ENCODE measurements at regions not wholly inside any gene's neighbourhood (a gene's known extent, or its start where the extent isn't known, plus 50 kb on each side); places are given as distances from the start of the nearest gene placed in this dataset.

DNA sequence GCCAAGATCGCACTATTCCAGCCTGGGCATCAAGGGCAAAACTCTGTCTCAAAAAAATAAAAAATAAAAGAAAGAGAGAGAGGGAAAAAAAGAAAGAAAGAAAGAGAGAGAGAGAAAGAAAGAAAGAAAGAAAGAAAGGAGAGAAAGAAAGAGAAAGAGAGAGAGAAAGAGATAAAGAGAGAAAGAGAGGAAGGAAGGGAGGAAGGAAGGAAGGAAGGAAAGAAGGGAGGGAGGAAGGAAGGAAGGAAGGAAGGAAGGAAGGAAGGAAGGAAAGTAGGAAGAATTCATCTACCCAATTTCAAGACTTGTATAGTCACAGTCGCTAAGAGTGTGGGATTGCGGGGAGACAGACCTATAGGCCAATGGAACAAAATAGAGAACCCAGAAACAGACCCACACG, 290.6 kb downstream of the NPHP4 start:
- DNase-seq (ENCODE audit: low read depth, low spot score): no peak
- H3K9me3 ChIP-seq (ENCODE audit: control insufficient read depth in 1 of 2, insufficient read depth in 1 of 2, low read depth in 1 of 2, low read length in 2 of 2): no peaks in the 10 kb centered on the region
- H2AFZ ChIP-seq (ENCODE audit: low read depth, low read length, poor library complexity, severe bottlenecking): no peak overlapping the region
- H3K4me2 ChIP-seq (ENCODE audit: low read length): no peak overlapping the region
- H3K9me2 ChIP-seq (ENCODE audit: insufficient read depth): no peaks in the 10 kb centered on the region
- H3K27me3 ChIP-seq (ENCODE audit: insufficient read depth, low read length): peaks cover 14% of the 10 kb centered on the region; the same call in 1 of the 2 replicates
- no peaks in the 10 kb centered on the region for H3K79me2 ChIP-seq (ENCODE audit: insufficient read depth, low read length)
- H3K4me1 ChIP-seq (ENCODE audit: control insufficient read depth in 1 of 2, insufficient read depth in 2 of 2, low read length in 2 of 2): no peaks in the 10 kb centered on the region
- H3K27ac ChIP-seq (ENCODE audit: low read depth, low read length): no peak overlapping the region
- no TSS peak for BruUV-seq (replicated peaks)
- RAD21 ChIA-PET (ENCODE audit: low non-redundant PET in 1 of 2, low total read pairs in 2 of 2, uncharacterized antibody in 2 of 2, unreplicated experiment in 2 of 2): no interaction called here
- H3K4me3 ChIP-seq (replicated peaks in 1 of 2; ENCODE audit: low read depth in 1 of 2, low read length in 2 of 2): no peak overlapping the region
- CTCF ChIA-PET: no interaction called here
- TF ChIP-seq POLR2A (IDR thresholded peaks at IDR 0.05; ENCODE audit: borderline replicate concordance, extremely low read depth, insufficient read depth, insufficient read length): no peak
- TF ChIP-seq ZNF274 (IDR thresholded peaks at IDR 0.05; ENCODE audit: low read depth, low read length): no peak
- TF ChIP-seq CEBPB (IDR thresholded peaks at IDR 0.05; ENCODE audit: low read depth): no peak
- TF ChIP-seq EZH2 (IDR thresholded peaks at IDR 0.05): no peak
- TF ChIP-seq CTCF (IDR thresholded peaks at IDR 0.05 in 2 of 3, conservative IDR thresholded peaks at IDR 0.05 in 1 of 3; ENCODE audit: borderline replicate concordance in 1 of 3, insufficient read depth in 1 of 3, low read depth in 2 of 3, low read length in 2 of 3): no peak
- TF ChIP-seq CBX3 (IDR thresholded peaks at IDR 0.05; ENCODE audit: low read depth): no peak
- TF ChIP-seq EGR1 (IDR thresholded peaks at IDR 0.05; ENCODE audit: low read depth): no peak
- TF ChIP-seq SP1 (IDR thresholded peaks at IDR 0.05; ENCODE audit: low read depth): no peak
- TF ChIP-seq ZFX (IDR thresholded peaks at IDR 0.05): no peak
- TF ChIP-seq JUND (IDR thresholded peaks at IDR 0.05): no peak
- TF ChIP-seq RAD21 (IDR thresholded peaks at IDR 0.05; ENCODE audit: low read depth): no peak
- no peak for TF ChIP-seq SIN3A (IDR thresholded peaks at IDR 0.05; ENCODE audit: low read depth)
- TF ChIP-seq YY1 (IDR thresholded peaks at IDR 0.05; ENCODE audit: extremely low read depth, insufficient replicate concordance, low read depth, low read length): no peak
- no peak for TF ChIP-seq SRF (IDR thresholded peaks at IDR 0.05; ENCODE audit: low read depth)
- TF ChIP-seq, protein P1, sequence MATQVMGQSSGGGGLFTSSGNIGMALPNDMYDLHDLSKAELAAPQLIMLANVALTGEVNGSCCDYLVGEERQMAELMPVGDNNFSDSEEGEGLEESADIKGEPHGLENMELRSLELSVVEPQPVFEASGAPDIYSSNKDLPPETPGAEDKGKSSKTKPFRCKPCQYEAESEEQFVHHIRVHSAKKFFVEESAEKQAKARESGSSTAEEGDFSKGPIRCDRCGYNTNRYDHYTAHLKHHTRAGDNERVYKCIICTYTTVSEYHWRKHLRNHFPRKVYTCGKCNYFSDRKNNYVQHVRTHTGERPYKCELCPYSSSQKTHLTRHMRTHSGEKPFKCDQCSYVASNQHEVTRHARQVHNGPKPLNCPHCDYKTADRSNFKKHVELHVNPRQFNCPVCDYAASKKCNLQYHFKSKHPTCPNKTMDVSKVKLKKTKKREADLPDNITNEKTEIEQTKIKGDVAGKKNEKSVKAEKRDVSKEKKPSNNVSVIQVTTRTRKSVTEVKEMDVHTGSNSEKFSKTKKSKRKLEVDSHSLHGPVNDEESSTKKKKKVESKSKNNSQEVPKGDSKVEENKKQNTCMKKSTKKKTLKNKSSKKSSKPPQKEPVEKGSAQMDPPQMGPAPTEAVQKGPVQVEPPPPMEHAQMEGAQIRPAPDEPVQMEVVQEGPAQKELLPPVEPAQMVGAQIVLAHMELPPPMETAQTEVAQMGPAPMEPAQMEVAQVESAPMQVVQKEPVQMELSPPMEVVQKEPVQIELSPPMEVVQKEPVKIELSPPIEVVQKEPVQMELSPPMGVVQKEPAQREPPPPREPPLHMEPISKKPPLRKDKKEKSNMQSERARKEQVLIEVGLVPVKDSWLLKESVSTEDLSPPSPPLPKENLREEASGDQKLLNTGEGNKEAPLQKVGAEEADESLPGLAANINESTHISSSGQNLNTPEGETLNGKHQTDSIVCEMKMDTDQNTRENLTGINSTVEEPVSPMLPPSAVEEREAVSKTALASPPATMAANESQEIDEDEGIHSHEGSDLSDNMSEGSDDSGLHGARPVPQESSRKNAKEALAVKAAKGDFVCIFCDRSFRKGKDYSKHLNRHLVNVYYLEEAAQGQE (IDR thresholded peaks at IDR 0.05; ENCODE audit: low read depth): no peak
- no peak for TF ChIP-seq ELF1 (IDR thresholded peaks at IDR 0.05; ENCODE audit: borderline replicate concordance, low read depth)
- no peak for TF ChIP-seq ZBTB33 (IDR thresholded peaks at IDR 0.05; ENCODE audit: extremely low read depth, insufficient replicate concordance, low read length)
- ATAC-seq: no peak
- POLR2A ChIA-PET: no interaction called here
- no peaks in the 10 kb centered on the region for H3K36me3 ChIP-seq (ENCODE audit: control insufficient read depth in 1 of 2, insufficient read depth in 2 of 2, low read length in 2 of 2)
- no peak overlapping the region for H3K9ac ChIP-seq (ENCODE audit: low read length)
- intact Hi-C loops (cut with micrococcal nuclease): no loop called here
- H4K20me1 ChIP-seq (ENCODE audit: insufficient read depth): no peaks in the 10 kb centered on the region

Data from HCT116 (cell line).